ENCODE measurements at regions not wholly inside any gene's neighbourhood (a gene's known extent, or its start where the extent isn't known, plus 50 kb on each side); places are given as distances from the start of the nearest gene placed in this dataset.

GRCh38 chr10:20712774-20713173 lies 184.3 kb downstream of the NEBL start (continued):
- no peak for TF ChIP-seq SALL1 (CRISPR knock-in tag; IDR thresholded peaks at IDR 0.05)
- TF ChIP-seq CTCF (CRISPR knock-in tag; IDR thresholded peaks at IDR 0.05) = no peak
- no peak for TF ChIP-seq BHLHE40 (IDR thresholded peaks at IDR 0.05; ENCODE audit: low read length)

GRCh38 chr10:20709708-20710107 lies 187.4 kb downstream of the NEBL start:
- ChIA-PET CTCF (ENCODE audit: low intra/inter-chr PET ratio, low total read pairs) (no interaction called here), POLR2A (no interaction called here)
- in situ Hi-C loops (cut with HindIII; ENCODE audit: extremely low pct_ligation_motif_present, low pct_unique_long_range_greater_than_20kb) (no loop called here), intact Hi-C loops (cut with micrococcal nuclease; ENCODE audit: unreplicated experiment) (no loop called here)
- no peak overlapping the region for H3K4me2 ChIP-seq (ENCODE audit: low read depth, low read length)
- H3K4me3 ChIP-seq (replicated peaks in 1 of 3; ENCODE audit: insufficient read depth in 1 of 3, low read depth in 2 of 3, low read length in 3 of 3) = no peak overlapping the region
- H3K36me3 ChIP-seq (replicated peaks in 1 of 2; ENCODE audit: control insufficient read depth in 1 of 2, insufficient read depth in 2 of 2, low read length in 2 of 2) = no peaks in the 10 kb centered on the region
- no peak overlapping the region for H3K9ac ChIP-seq (ENCODE audit: insufficient read depth, low read depth, low read length)
- TF ChIP-seq HNF4G (IDR thresholded peaks at IDR 0.05; ENCODE audit: borderline replicate concordance, low read depth, low read length) (no peak), HNF4G (CRISPR knock-in tag; IDR thresholded peaks at IDR 0.05; ENCODE audit: borderline replicate concordance, low read depth) (no peak), SIN3B (IDR thresholded peaks at IDR 0.05; ENCODE audit: low read length) (no peak), ZNF276 (CRISPR knock-in tag; IDR thresholded peaks at IDR 0.05; ENCODE audit: low read depth) (no peak), PAX8 (CRISPR knock-in tag; IDR thresholded peaks at IDR 0.05; ENCODE audit: borderline replicate concordance) (no peak), MZF1 (CRISPR knock-in tag; IDR thresholded peaks at IDR 0.05; ENCODE audit: borderline replicate concordance) (no peak), HNRNPH1 (optimal IDR thresholded peaks at IDR 0.05; ENCODE audit: low read depth, low read length) (no peak), RAD21 (CRISPR knock-in tag; IDR thresholded peaks at IDR 0.05) (no peak)
- WGBS (ENCODE audit: low lambda C conversion rate) = 0% methylated on average over 2 of the region's 2 CpGs
- ATAC-seq (no peak), DNase-seq (ENCODE audit: low spot score) (no peak), FAIRE-seq (no peak)
- H3K27ac ChIP-seq (ENCODE audit: extremely low read length, insufficient read depth, low read length) = no peak overlapping the region
- H4K20me1 ChIP-seq (ENCODE audit: insufficient read depth, low read length) = no peaks in the 10 kb centered on the region
- no TSS peak for BruUV-seq (replicated peaks)
- H3K9me3 ChIP-seq (ENCODE audit: low read length) = peaks cover 14% of the 10 kb centered on the region; the same call in 1 of the 2 replicates
- no peaks in the 10 kb centered on the region; a peak in 1 of 5 replicates for H3K27me3 ChIP-seq (ENCODE audit: control insufficient read depth in 1 of 2, insufficient read depth in 2 of 2, low read length in 2 of 2)
- H3K79me2 ChIP-seq (ENCODE audit: insufficient read depth, low read length) = no peaks in the 10 kb centered on the region
- H3K4me1 ChIP-seq (ENCODE audit: insufficient read depth, low read length) = no peaks in the 10 kb centered on the region
- H2AFZ ChIP-seq (ENCODE audit: low read length) = no peak overlapping the region

Measured in HepG2 (cell line).